Neural progenitor cell (in vitro differentiated cells): ENCODE measurements at regions not wholly inside any gene's neighbourhood (a gene's known extent, or its start where the extent isn't known, plus 50 kb on each side); places are given as distances from the start of the nearest gene placed in this dataset.

Experiments used
- CTCF ChIP-seq: fragments of 200-600 bp; sonication (generic); IDR thresholded peaks from 2 replicates; pipeline ENCODE4 v1.5.1; 2017; ENCODE audit warnings: antibody characterized with exemption, mild to moderate bottlenecking
- EZH2 ChIP-seq: fragments of 200-600 bp; sonication (generic); IDR thresholded peaks from 2 replicates; pipeline ENCODE4 v1.6.1; 2017; ENCODE audit warnings: antibody characterized with exemption, mild to moderate bottlenecking, moderate library complexity
- EZH2phosphoT487 ChIP-seq: fragments of 200-600 bp; sonication (generic); IDR thresholded peaks from 2 replicates; pipeline ENCODE4 v1.6.1; 2017; ENCODE audit warnings: antibody characterized with exemption

GRCh38 chr16:13797718-13798117 is 122.2 kb upstream of the ERCC4 start:
- no peak for TF ChIP-seq CTCF
- TF ChIP-seq EZH2 = no peak
- no peak for TF ChIP-seq EZH2phosphoT487
